Panc1 (cell line): ENCODE measurements at regions not wholly inside any gene's neighbourhood (a gene's known extent, or its start where the extent isn't known, plus 50 kb on each side); places are given as distances from the start of the nearest gene placed in this dataset.

Source experiments
- ATAC-seq: fragments of 200-7000 bp; cut with Tn5 transposase; 2 replicates; pipeline ENCODE4 v1.9.1; 2020; ENCODE audit warnings: mild to moderate bottlenecking, moderate library complexity
- BruUV-seq: library from RNA; stranded (reverse); fragments of 400-500 nt; replicated peaks from 2 replicates; lab custom pipeline; 2021; lab: Mats Ljungman, UMichigan
- CTCF ChIA-PET: fragments of 300-600 bp; sonication (Branson Sonifier 250); formaldehyde crosslinking; loops from one replicate; lab custom pipeline; 2022; ENCODE audit warnings: antibody characterized with exemption; lab: Charles Lee
- POLR2A ChIA-PET: fragments of 300-600 bp; sonication (Branson Sonifier 250); formaldehyde crosslinking; loops from one replicate; lab custom pipeline; 2022; ENCODE audit warnings: antibody characterized with exemption; lab: Charles Lee
- DNase-seq: peaks from one replicate; pipeline ENCODE4 v3.0.0-alpha.2; 2010; ENCODE audit warnings: low read depth, low spot score
- H3K27ac ChIP-seq: 2 replicates; pipeline ENCODE4 v1.5.1; 2011; ENCODE audit warnings: mild to moderate bottlenecking, low read length, inconsistent platforms
- H3K27me3 ChIP-seq: fragments of 200-500 bp; sonication (Bioruptor generic); 2 replicates; pipeline ENCODE4 v1.6.0; 2014; ENCODE audit warnings: low read length, inconsistent platforms; ENCODE audit not compliant: control insufficient read depth, insufficient read depth
- H3K36me3 ChIP-seq: fragments of 200-500 bp; sonication (Bioruptor generic); 2 replicates; pipeline ENCODE4 v1.5.1; 2014; ENCODE audit warnings: inconsistent platforms, mild to moderate bottlenecking, low read length, moderate library complexity; ENCODE audit not compliant: control insufficient read depth, insufficient read depth
- H3K4me1 ChIP-seq: 2 replicates; pipeline ENCODE4 v1.5.1; 2011; ENCODE audit warnings: inconsistent platforms, mild to moderate bottlenecking, low read length, moderate library complexity; ENCODE audit not compliant: control insufficient read depth, insufficient read depth
- H3K4me3 ChIP-seq, 2 experiments: 2 replicates each; pipeline ENCODE4 v1.5.1; 2011 to 2012; ENCODE audit warnings: low read depth in 2 of 2, low read length in 2 of 2, mild to moderate bottlenecking in 2 of 2, inconsistent platforms in 1 of 2, moderate library complexity in 1 of 2
- H3K9me3 ChIP-seq: fragments of 200-500 bp; sonication (Bioruptor generic); 2 replicates; pipeline ENCODE4 v1.5.1; 2014; ENCODE audit warnings: low read depth, mild to moderate bottlenecking, inconsistent platforms, low read length, moderate library complexity; ENCODE audit not compliant: control insufficient read depth, insufficient read depth
- POLR2AphosphoS5 ChIP-seq: IDR thresholded peaks from 2 replicates; pipeline ENCODE4 v1.6.1; 2012; ENCODE audit warnings: mild to moderate bottlenecking, low read depth, low read length, moderate library complexity
- SIN3A ChIP-seq: IDR thresholded peaks from 2 replicates; pipeline ENCODE4 v1.6.1; 2012; ENCODE audit warnings: low read depth, mild to moderate bottlenecking, low read length, moderate library complexity, borderline replicate concordance; ENCODE audit not compliant: insufficient read depth
- TCF7L2 ChIP-seq: IDR thresholded peaks from 2 replicates; pipeline ENCODE4 v1.6.1; 2011; ENCODE audit warnings: mild to moderate bottlenecking, low read depth, low read length, inconsistent platforms
- in situ Hi-C: cut with HindIII; loops from 2 replicates; pipeline ENCODE4 v1.10.0; 2016; ENCODE audit warnings: low sequenced_read_pairs, low pct_unique_long_range_greater_than_20kb
- intact Hi-C: fragments of 100-400 bp; cut with micrococcal nuclease; formaldehyde crosslinking; loops from one replicate; pipeline ENCODE4 v1.10.0; 2022; ENCODE audit not compliant: unreplicated experiment
- TF ChIP-seq, protein P1 (sequence below), 2 experiments: IDR thresholded peaks; 2 replicates each; pipeline ENCODE4 v1.6.1; 2011 to 2012; ENCODE audit warnings: low read depth in 2 of 2, control low read depth in 1 of 2, low read length in 1 of 2, mild to moderate bottlenecking in 1 of 2, moderate library complexity in 1 of 2; ENCODE audit not compliant: insufficient read depth in 1 of 2
- TF ChIP-seq, protein P2 (sequence below): fragments of 450-650 bp; IDR thresholded peaks from 2 replicates; pipeline ENCODE4 v1.5.1; 2017; ENCODE audit warnings: mild to moderate bottlenecking

DNA sequence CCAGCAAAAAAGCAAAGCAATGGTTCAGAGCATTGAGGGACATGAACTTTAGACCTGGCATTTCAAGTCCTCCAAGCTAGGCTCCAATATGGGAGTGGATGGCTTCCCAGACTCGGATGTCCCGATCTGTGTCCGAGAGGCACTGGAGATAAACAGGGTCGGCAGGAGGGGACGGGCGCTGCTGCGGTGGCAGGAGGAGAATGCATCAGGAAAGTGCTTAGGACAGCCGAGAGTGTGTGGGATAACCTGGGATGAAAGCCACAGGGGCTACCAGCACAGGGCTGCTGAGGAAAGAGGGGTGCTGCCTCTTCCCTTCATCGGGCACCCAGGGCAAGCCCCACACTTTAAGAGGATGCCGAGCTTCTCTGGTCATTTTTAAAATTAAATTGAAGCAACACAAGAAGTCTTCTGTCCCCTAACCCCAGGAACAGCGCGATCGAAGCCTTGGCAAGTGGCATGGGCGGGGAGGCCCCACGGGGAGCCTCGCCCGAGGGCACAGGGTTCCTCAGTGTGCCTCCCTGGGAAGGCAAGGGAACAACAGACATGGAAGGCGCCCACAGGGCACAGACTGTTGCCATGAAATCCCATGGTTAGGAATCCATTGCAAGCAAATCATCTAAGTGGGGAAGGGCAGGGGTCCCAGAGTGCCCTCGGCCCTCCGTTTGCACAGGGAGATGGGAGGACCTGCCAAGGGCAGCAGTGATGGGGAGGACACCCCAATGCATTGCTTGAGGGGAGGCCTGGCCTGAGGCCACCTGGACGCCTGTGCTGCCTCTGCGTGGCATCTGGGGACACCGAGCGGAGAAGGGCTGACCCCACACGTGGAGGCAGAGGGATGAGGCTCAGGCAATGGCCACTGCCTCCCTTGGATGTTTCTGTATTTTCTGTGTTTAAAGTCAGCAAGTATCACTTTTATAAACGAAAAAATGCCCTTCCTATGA lies 78.5 kb upstream of the GPC1 start:
- no peak for ATAC-seq
- intact Hi-C loops (no loop called here), in situ Hi-C loops (no loop called here)
- ChIA-PET POLR2A (no interaction called here), CTCF (no interaction called here)
- BruUV-seq: no TSS peak
- no peaks in the 10 kb centered on the region for H3K36me3 ChIP-seq
- no peaks in the 10 kb centered on the region for H3K4me1 ChIP-seq
- TF ChIP-seq POLR2AphosphoS5 (no peak), SIN3A (no peak), TCF7L2 (no peak)
- TF ChIP-seq, protein P1, sequence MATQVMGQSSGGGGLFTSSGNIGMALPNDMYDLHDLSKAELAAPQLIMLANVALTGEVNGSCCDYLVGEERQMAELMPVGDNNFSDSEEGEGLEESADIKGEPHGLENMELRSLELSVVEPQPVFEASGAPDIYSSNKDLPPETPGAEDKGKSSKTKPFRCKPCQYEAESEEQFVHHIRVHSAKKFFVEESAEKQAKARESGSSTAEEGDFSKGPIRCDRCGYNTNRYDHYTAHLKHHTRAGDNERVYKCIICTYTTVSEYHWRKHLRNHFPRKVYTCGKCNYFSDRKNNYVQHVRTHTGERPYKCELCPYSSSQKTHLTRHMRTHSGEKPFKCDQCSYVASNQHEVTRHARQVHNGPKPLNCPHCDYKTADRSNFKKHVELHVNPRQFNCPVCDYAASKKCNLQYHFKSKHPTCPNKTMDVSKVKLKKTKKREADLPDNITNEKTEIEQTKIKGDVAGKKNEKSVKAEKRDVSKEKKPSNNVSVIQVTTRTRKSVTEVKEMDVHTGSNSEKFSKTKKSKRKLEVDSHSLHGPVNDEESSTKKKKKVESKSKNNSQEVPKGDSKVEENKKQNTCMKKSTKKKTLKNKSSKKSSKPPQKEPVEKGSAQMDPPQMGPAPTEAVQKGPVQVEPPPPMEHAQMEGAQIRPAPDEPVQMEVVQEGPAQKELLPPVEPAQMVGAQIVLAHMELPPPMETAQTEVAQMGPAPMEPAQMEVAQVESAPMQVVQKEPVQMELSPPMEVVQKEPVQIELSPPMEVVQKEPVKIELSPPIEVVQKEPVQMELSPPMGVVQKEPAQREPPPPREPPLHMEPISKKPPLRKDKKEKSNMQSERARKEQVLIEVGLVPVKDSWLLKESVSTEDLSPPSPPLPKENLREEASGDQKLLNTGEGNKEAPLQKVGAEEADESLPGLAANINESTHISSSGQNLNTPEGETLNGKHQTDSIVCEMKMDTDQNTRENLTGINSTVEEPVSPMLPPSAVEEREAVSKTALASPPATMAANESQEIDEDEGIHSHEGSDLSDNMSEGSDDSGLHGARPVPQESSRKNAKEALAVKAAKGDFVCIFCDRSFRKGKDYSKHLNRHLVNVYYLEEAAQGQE (IDR thresholded peaks at IDR 0.05; ENCODE audit: insufficient read depth in 1 of 2, low read depth in 2 of 2, low read length in 1 of 2): no peak
- TF ChIP-seq, protein P2, sequence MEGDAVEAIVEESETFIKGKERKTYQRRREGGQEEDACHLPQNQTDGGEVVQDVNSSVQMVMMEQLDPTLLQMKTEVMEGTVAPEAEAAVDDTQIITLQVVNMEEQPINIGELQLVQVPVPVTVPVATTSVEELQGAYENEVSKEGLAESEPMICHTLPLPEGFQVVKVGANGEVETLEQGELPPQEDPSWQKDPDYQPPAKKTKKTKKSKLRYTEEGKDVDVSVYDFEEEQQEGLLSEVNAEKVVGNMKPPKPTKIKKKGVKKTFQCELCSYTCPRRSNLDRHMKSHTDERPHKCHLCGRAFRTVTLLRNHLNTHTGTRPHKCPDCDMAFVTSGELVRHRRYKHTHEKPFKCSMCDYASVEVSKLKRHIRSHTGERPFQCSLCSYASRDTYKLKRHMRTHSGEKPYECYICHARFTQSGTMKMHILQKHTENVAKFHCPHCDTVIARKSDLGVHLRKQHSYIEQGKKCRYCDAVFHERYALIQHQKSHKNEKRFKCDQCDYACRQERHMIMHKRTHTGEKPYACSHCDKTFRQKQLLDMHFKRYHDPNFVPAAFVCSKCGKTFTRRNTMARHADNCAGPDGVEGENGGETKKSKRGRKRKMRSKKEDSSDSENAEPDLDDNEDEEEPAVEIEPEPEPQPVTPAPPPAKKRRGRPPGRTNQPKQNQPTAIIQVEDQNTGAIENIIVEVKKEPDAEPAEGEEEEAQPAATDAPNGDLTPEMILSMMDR: no peak
- no peak for DNase-seq
- no peak overlapping the region for H3K27ac ChIP-seq
- peaks cover 6% of the 10 kb centered on the region; the same call in 1 of the 2 replicates for H3K9me3 ChIP-seq
- no peaks in the 10 kb centered on the region for H3K27me3 ChIP-seq
- H3K4me3 ChIP-seq: no peak overlapping the region

DNA sequence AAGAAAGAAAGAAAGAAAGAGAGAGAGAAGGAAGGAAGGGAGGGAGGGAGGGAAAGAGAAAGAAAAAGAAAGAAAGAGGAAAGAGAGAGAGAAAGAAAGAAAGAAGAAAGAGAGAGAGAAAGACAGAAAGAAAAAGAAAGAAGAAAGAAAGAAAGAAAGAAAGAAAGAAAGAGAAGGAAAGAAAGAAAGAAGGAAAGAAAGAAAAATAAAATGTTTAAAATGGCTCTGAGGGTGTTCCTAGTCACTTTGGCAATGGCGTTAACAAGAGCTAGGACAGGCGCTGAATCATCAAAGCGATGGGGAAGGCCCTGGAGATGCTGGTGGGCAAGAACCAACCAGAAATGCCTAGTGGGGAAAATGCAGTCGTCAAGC lies 77.8 kb upstream of the GPC1 start:
- TF ChIP-seq POLR2AphosphoS5 (no peak), TCF7L2 (no peak), SIN3A (no peak)
- TF ChIP-seq, protein P2: no peak
- TF ChIP-seq, protein P1 (IDR thresholded peaks at IDR 0.05; ENCODE audit: insufficient read depth in 1 of 2, low read depth in 2 of 2, low read length in 1 of 2): no peak
- in situ Hi-C loops: no loop called here

More for the DNA sequence above, 77.8 kb upstream of the GPC1 start:
- Histone ChIP-seq H3K4me1 (no peaks in the 10 kb centered on the region), H3K36me3 (no peaks in the 10 kb centered on the region), H3K27ac (no peak overlapping the region), H3K4me3 (no peak overlapping the region), H3K27me3 (no peaks in the 10 kb centered on the region), H3K9me3 (peaks cover 6% of the 10 kb centered on the region; the same call in 1 of the 2 replicates)
- DNase-seq: no peak
- ATAC-seq: no peak
- intact Hi-C loops: no loop called here
- ChIA-PET POLR2A (no interaction called here), CTCF (no interaction called here)
- BruUV-seq: no TSS peak
